PC-9 (cell line): ENCODE measurements at regions not wholly inside any gene's neighbourhood (a gene's known extent, or its start where the extent isn't known, plus 50 kb on each side); places are given as distances from the start of the nearest gene placed in this dataset.

ENCODE experiments used
- BruUV-seq: library from RNA; stranded (reverse); fragments of 400-500 nt; replicated peaks from 2 replicates; lab custom pipeline; 2021; lab: Mats Ljungman, UMichigan
- CTCF ChIA-PET: fragments of 300-600 bp; sonication (Branson Sonifier 250); formaldehyde crosslinking; loops from one replicate; lab custom pipeline; 2022; ENCODE audit warnings: antibody characterized with exemption; lab: Charles Lee
- POLR2A ChIA-PET: fragments of 300-600 bp; sonication (Branson Sonifier 250); formaldehyde crosslinking; loops from one replicate; lab custom pipeline; 2022; ENCODE audit warnings: antibody characterized with exemption; ENCODE audit not compliant: unreplicated experiment; lab: Charles Lee
- DNase-seq, 2 experiments: peaks; one replicate each; pipeline versions ENCODE4 v3.0.0 to v3.0.0-alpha.2; 2015 to 2022; ENCODE audit warnings: mixed read lengths in 1 of 2
- H2AFZ ChIP-seq: fragments of 200-600 bp; sonication (generic); 2 replicates; pipeline ENCODE4 v1.8.1; 2017; ENCODE audit warnings: antibody characterized with exemption
- H3F3A ChIP-seq: fragments of 200-600 bp; sonication (generic); 2 replicates; pipeline ENCODE4 v1.8.1; 2017; ENCODE audit warnings: antibody characterized with exemption, mild to moderate bottlenecking, low read depth; ENCODE audit not compliant: insufficient read depth
- H3K27ac ChIP-seq: fragments of 200-600 bp; sonication (generic); 2 replicates; pipeline ENCODE4 v1.6.1; 2016; ENCODE audit warnings: mixed run types
- H3K27me3 ChIP-seq: fragments of 200-600 bp; sonication (generic); 2 replicates; pipeline ENCODE4 v1.6.1; 2016; ENCODE audit warnings: low read depth, mixed run types; ENCODE audit not compliant: insufficient read depth
- H3K36me3 ChIP-seq: fragments of 200-600 bp; sonication (generic); 2 replicates; pipeline ENCODE4 v1.6.1; 2016; ENCODE audit warnings: low read depth, mixed run types
- H3K4me1 ChIP-seq: fragments of 200-600 bp; sonication (generic); replicated peaks from 2 replicates; pipeline ENCODE4 v1.6.1; 2016; ENCODE audit warnings: mixed run types; ENCODE audit not compliant: insufficient read depth
- H3K4me2 ChIP-seq: fragments of 200-600 bp; sonication (generic); 2 replicates; pipeline ENCODE4 v1.6.1; 2017; ENCODE audit warnings: mixed run types
- H3K4me3 ChIP-seq: fragments of 200-600 bp; sonication (generic); 2 replicates; pipeline ENCODE4 v1.6.1; 2016; ENCODE audit warnings: mixed run types
- H3K79me2 ChIP-seq: fragments of 200-600 bp; sonication (generic); 2 replicates; pipeline ENCODE4 v1.6.1; 2017; ENCODE audit warnings: low read depth, mixed run types
- H3K9me2 ChIP-seq: fragments of 200-600 bp; sonication (generic); 2 replicates; pipeline ENCODE4 v1.8.1; 2017; ENCODE audit warnings: mild to moderate bottlenecking; ENCODE audit not compliant: insufficient read depth
- H3K9me3 ChIP-seq: fragments of 200-600 bp; sonication (generic); 2 replicates; pipeline ENCODE4 v1.8.1; 2016; ENCODE audit warnings: low read depth; ENCODE audit not compliant: insufficient read depth
- H4K20me1 ChIP-seq: fragments of 200-600 bp; sonication (generic); 2 replicates; pipeline ENCODE4 v1.8.1; 2017; ENCODE audit not compliant: insufficient read depth
- CTCF ChIP-seq: fragments of 200-600 bp; sonication (generic); conservative IDR thresholded peaks from 2 replicates; pipeline ENCODE4 v1.6.1; 2017; ENCODE audit warnings: mixed run types, antibody characterized with exemption, mild to moderate bottlenecking, moderate library complexity
- EZH2 ChIP-seq: fragments of 200-600 bp; sonication (generic); IDR thresholded peaks from 2 replicates; pipeline ENCODE4 v1.8.0; 2017; ENCODE audit warnings: antibody characterized with exemption, low read depth
- intact Hi-C: fragments of 100-400 bp; cut with micrococcal nuclease; formaldehyde crosslinking; loops from one replicate; pipeline ENCODE4 v1.10.0; 2022; ENCODE audit not compliant: unreplicated experiment

- peaks cover 51% of the 10 kb centered on the region for H3F3A ChIP-seq
- no peaks in the 10 kb centered on the region for H3K9me2 ChIP-seq
- H2AFZ ChIP-seq, result peak overlapping the region; percentile 75; the same call in 1 of the 2 replicates
- peak overlapping the region; percentile 99 for H3K27ac ChIP-seq
- no peaks in the 10 kb centered on the region for H3K27me3 ChIP-seq
- intact Hi-C loops, result no loop called here
- no peak for TF ChIP-seq CTCF
- no peak for TF ChIP-seq EZH2
- peak overlapping the region; percentile 39; the same call in 1 of the 2 replicates for H3K4me3 ChIP-seq
- POLR2A ChIA-PET, result interaction anchor here (0.6 to 1.2 kb wide), 2 partner anchors 10 to 357 kb away, joined by 4 to 5 read pairs; no protein-coding TSS in a partner anchor
- H3K4me2 ChIP-seq, result peak overlapping the region; percentile 76
- no peaks in the 10 kb centered on the region for H3K36me3 ChIP-seq
- H3K9me3 ChIP-seq, result no peaks in the 10 kb centered on the region
- no peaks in the 10 kb centered on the region for H4K20me1 ChIP-seq
- H3K4me1 ChIP-seq, result peaks cover 57% of the 10 kb centered on the region
- no peak for DNase-seq
- BruUV-seq, result no TSS peak
- no peaks in the 10 kb centered on the region for H3K79me2 ChIP-seq
- CTCF ChIA-PET, result interaction anchor here (0.5 to 0.8 kb wide), 2 partner anchors 14 to 491 kb away, joined by 4 read pairs; no protein-coding TSS in a partner anchor
Observed at GRCh38 chr1:224499204-224499603, 64.6 kb upstream of the WDR26 start.

DNA sequence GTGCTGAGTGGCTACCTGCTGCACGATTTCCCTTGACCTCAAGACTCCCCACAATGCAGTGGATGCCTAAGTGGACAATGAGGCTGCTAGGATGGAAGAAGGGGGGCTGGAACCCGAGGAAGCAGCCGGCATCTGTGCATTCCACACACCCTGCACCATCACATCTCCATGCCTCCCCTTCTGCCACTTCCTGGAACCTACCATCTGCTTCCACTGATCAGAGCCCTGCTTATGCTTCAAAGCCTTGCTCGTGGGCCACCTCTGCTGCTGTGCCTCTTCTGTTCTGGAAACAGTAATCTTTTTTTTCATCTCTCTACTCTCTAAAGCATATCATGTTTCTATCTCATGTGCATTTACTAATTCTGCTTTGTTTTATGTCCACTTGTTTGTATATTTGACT is 66.2 kb upstream of the WDR26 start:
- no peaks in the 10 kb centered on the region for H4K20me1 ChIP-seq
- POLR2A ChIA-PET, result no interaction called here
- CTCF ChIA-PET, result no interaction called here

DNA sequence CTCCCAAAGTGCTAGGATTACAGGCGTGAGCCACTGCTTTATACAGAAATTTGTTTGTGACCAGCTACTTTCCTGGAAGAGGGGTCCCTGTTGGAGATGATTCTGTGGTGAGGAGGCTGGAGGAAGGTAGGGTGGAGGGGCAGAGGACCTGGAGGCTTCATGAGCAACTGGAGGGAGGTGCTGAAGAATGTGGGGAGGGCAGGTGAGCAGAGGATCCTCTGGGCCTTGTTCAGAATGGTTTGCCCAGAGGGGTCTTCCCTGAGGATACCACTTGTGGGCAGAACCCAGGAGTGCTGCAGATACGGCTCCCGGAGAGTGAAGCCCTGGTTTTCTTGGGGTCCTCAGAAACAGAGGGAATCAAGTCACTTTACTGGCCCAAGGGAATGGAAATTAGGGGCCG is 67.2 kb upstream of the WDR26 start:
- no peaks in the 10 kb centered on the region for H3K9me3 ChIP-seq
- H3K27me3 ChIP-seq, result no peaks in the 10 kb centered on the region
- ChIA-PET POLR2A (no interaction called here), CTCF (no interaction called here)
- DNase-seq, result no peak
- no peaks in the 10 kb centered on the region for H4K20me1 ChIP-seq
- BruUV-seq, result no TSS peak
- H3K79me2 ChIP-seq, result no peaks in the 10 kb centered on the region
- no peak for TF ChIP-seq EZH2
- TF ChIP-seq CTCF, result no peak
- H2AFZ ChIP-seq, result no peak overlapping the region
- no peak overlapping the region for H3K27ac ChIP-seq
- no peak overlapping the region for H3K4me2 ChIP-seq
- peaks cover 51% of the 10 kb centered on the region for H3F3A ChIP-seq
- no peaks in the 10 kb centered on the region for H3K36me3 ChIP-seq
- no peak overlapping the region for H3K4me3 ChIP-seq
- intact Hi-C loops, result loop anchor here (2.0 kb wide), 1 partner anchor 231 kb away; no protein-coding TSS in a partner anchor
- H3K4me1 ChIP-seq, result peaks cover 60% of the 10 kb centered on the region
- no peaks in the 10 kb centered on the region for H3K9me2 ChIP-seq

More for the DNA sequence above, 66.2 kb upstream of the WDR26 start:
- no peaks in the 10 kb centered on the region for H3K9me3 ChIP-seq
- H3K79me2 ChIP-seq, result no peaks in the 10 kb centered on the region
- H3K4me1 ChIP-seq, result peaks cover 60% of the 10 kb centered on the region
- intact Hi-C loops, result no loop called here
- H3K9me2 ChIP-seq, result no peaks in the 10 kb centered on the region
- H3K27ac ChIP-seq, result no peak overlapping the region
- peaks cover 55% of the 10 kb centered on the region for H3F3A ChIP-seq
- H3K36me3 ChIP-seq, result no peaks in the 10 kb centered on the region
- H2AFZ ChIP-seq, result no peak overlapping the region
- no peak overlapping the region for H3K4me2 ChIP-seq
- H3K4me3 ChIP-seq, result no peak overlapping the region
- BruUV-seq, result no TSS peak
- H3K27me3 ChIP-seq, result no peaks in the 10 kb centered on the region
- no peak for DNase-seq
- TF ChIP-seq EZH2 (no peak), CTCF (no peak)
